AG10803 (cell line): ENCODE measurements at regions not wholly inside any gene's neighbourhood (a gene's known extent, or its start where the extent isn't known, plus 50 kb on each side); places are given as distances from the start of the nearest gene placed in this dataset.
A peak's percentile ranks its signal among the peaks of the same experiment; 100 is the strongest.

ENCODE experiments used
- DNase-seq: peaks from one replicate; pipeline ENCODE4 v3.0.0; 2010; ENCODE audit warnings: low read depth
- H3K4me3 ChIP-seq: 2 replicates; pipeline ENCODE4 v1.5.1; 2011; ENCODE audit warnings: mild to moderate bottlenecking, low read length, control low read depth
- TF ChIP-seq, protein P1 (sequence below): conservative IDR thresholded peaks from 2 replicates; pipeline ENCODE4 v1.5.1; 2011; ENCODE audit warnings: mild to moderate bottlenecking, low read length, control low read depth, inconsistent platforms

DNA sequence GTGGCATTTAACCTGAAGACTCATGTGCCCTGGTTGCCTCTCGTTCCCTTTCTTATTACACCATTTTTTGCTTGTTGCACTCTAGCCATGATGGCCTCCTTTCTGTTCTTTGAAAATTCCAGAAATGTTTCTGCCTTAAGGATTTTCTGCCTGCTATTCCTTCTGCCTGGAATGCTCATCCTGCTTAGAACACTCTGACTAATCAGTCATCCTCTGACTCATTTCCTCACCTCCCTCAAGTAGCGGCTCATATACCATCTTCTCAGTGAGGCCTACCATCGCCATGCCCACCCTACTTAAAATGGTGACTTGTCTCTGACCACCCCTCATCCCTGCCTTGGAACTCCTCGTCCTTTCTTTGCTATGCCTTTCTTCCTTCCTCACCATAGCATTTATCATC lies 68.8 kb downstream of the KIF4B start:
- TF ChIP-seq, protein P1, sequence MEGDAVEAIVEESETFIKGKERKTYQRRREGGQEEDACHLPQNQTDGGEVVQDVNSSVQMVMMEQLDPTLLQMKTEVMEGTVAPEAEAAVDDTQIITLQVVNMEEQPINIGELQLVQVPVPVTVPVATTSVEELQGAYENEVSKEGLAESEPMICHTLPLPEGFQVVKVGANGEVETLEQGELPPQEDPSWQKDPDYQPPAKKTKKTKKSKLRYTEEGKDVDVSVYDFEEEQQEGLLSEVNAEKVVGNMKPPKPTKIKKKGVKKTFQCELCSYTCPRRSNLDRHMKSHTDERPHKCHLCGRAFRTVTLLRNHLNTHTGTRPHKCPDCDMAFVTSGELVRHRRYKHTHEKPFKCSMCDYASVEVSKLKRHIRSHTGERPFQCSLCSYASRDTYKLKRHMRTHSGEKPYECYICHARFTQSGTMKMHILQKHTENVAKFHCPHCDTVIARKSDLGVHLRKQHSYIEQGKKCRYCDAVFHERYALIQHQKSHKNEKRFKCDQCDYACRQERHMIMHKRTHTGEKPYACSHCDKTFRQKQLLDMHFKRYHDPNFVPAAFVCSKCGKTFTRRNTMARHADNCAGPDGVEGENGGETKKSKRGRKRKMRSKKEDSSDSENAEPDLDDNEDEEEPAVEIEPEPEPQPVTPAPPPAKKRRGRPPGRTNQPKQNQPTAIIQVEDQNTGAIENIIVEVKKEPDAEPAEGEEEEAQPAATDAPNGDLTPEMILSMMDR = no peak
- H3K4me3 ChIP-seq = no peak overlapping the region
- DNase-seq = peak; percentile 76

DNA sequence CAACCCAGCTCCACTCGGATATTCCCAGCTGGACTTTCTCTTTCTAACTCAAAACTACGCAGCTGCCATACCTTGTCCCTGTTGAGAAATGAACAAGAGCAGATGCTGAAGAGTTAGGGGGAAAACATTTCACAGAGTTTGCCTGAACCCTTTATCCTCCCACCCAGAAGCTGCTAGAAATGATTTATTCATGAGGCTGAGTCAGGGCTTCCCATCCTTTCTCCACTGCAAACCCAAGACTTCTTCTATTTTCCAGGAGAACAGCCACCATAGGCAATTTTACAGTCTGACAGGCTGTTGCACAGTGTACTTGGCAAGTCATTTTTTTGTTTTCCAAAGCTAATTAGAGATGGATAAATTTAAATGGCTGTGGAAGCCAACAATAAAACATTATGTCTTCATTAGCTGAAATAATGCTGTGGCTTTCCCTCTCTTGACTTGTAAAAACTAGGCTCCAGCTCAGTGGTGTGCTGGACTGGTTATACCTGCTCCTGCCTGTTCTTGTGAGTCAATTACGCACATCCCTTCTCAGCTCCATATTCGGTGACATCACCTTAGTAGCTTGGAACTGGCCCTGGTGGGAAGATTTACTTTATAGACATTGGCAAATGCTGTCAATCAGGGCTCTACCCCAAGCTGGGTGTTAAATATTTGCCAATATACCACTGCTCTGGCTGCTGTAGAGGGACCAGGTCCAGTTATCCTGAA lies 71.9 kb downstream of the KIF4B start:
- peak; percentile 18 for DNase-seq
- H3K4me3 ChIP-seq = no peak overlapping the region
- TF ChIP-seq, protein P1 = no peak

DNA sequence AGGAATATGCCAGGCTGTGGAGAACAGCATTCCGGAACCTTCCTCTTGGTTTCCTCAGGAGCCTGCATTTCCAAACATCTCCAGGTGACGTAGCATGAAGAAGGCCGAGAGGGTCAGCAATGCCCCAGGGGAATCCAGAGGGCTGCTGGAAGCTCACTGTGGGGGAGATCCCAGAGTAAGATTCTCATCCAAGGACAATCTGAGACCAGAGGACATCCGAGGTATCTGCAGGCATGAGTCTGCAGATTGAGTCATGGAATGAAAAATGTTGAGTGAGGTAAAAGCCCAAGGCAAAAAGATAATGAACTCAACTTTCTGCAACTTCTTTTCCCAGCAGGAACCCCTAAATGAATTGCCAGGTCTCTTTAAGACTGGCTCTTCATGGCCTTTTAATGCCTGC lies 73.5 kb downstream of the KIF4B start:
- DNase-seq = peak; percentile 14
- TF ChIP-seq, protein P1 = no peak
- H3K4me3 ChIP-seq = no peak overlapping the region

DNA sequence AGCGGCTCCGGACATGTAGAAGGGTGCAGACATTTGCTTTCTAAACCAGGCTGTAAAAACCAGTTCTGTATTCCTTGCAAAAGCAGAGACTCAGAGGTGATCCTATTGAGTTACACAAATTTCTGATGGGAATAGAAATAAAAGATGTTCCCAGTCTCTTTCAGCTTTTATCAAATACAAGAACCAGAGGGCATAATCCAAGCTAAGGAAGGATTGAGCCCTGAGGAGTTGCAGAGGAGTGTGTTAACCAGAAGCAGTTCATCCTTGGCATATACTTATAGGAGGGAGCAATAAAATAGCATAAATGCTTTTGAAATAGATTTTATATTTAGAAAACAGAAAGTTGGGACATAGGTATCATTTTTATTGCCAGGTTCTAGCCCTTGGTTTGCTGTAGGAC lies 75.3 kb downstream of the KIF4B start:
- H3K4me3 ChIP-seq = no peak overlapping the region
- TF ChIP-seq, protein P1 = no peak
- no peak for DNase-seq

DNA sequence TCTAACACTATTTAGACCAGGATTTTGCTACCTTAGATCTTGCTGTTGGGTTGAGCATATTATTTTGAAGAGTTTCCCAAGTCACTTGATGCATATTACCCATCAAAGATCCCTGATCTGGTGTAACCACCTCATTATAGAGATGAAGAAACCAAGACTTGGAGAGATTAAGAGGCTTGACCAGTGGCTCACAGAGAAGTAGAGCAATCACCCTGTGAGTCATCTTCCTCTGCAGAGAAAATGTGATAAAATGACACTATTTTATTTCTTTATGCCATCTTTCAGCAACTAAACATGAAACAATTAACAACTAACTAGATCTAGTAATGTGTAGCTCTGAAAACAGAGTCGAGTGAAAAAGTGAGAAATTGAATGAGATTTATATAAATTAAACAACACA lies 76.1 kb downstream of the KIF4B start:
- no peak overlapping the region for H3K4me3 ChIP-seq
- DNase-seq = peak; percentile 40
- TF ChIP-seq, protein P1 = no peak

DNA sequence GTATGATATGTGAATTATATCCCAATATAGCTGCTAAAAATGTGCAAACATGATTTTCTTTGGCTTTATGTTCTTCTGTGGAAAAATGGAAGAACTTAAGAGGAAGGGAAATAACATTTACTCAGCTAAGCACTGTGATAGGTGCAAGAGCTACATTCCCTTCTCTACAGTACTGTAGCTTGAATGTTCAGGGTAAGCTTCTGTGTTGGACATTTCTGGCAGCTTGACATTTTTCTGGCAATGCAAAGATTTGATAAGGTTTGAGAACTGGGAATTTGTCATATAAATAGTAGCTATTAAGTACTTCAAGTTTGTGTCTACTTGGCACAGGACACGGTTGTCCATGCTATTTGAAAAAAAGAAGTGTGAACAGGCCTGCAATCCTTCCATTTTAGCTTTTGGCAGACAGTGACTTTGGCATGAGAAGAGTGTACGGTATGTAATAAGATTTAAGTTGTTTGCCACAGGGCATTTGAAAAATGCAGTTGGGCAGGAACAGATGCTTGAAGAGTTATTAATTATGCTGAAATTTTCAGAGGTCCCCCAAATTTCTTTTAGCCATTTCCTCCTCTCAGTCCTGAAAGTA lies 77.6 kb downstream of the KIF4B start:
- H3K4me3 ChIP-seq = no peak overlapping the region
- TF ChIP-seq, protein P1 = no peak
- DNase-seq = peak; percentile 81
